OCI-LY1 (cell line): ENCODE measurements at regions not wholly inside any gene's neighbourhood (a gene's known extent, or its start where the extent isn't known, plus 50 kb on each side); places are given as distances from the start of the nearest gene placed in this dataset.

Experiments used
- EZH2 ChIP-seq: fragments of 200-600 bp; sonication (generic), shearing (Covaris generic); IDR thresholded peaks from 2 replicates; pipeline ENCODE4 v1.8.0; 2017; ENCODE audit warnings: borderline replicate concordance, mixed run types, mild to moderate bottlenecking, antibody characterized with exemption, low read length, moderate library complexity, mixed read lengths
- TF ChIP-seq, protein P1 (sequence below): fragments of 200-600 bp; sonication (generic), shearing (Covaris generic); IDR thresholded peaks from 2 replicates; pipeline ENCODE4 v1.5.1; 2017; ENCODE audit warnings: mild to moderate bottlenecking, antibody characterized with exemption, low read length, moderate library complexity, mixed read lengths

- TF ChIP-seq, protein P1, sequence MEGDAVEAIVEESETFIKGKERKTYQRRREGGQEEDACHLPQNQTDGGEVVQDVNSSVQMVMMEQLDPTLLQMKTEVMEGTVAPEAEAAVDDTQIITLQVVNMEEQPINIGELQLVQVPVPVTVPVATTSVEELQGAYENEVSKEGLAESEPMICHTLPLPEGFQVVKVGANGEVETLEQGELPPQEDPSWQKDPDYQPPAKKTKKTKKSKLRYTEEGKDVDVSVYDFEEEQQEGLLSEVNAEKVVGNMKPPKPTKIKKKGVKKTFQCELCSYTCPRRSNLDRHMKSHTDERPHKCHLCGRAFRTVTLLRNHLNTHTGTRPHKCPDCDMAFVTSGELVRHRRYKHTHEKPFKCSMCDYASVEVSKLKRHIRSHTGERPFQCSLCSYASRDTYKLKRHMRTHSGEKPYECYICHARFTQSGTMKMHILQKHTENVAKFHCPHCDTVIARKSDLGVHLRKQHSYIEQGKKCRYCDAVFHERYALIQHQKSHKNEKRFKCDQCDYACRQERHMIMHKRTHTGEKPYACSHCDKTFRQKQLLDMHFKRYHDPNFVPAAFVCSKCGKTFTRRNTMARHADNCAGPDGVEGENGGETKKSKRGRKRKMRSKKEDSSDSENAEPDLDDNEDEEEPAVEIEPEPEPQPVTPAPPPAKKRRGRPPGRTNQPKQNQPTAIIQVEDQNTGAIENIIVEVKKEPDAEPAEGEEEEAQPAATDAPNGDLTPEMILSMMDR: no peak
- TF ChIP-seq EZH2: no peak
Measured at GRCh38 chr10:3002304-3002703, 65.0 kb upstream of the PFKP start.
